Endothelial cell of umbilical vein (primary cell): ENCODE measurements at regions not wholly inside any gene's neighbourhood (a gene's known extent, or its start where the extent isn't known, plus 50 kb on each side); places are given as distances from the start of the nearest gene placed in this dataset.

Experiments
- BruUV-seq: library from RNA; stranded (reverse); fragments of 400-500 nt; replicated peaks from 2 replicates; lab custom pipeline; 2021; lab: Mats Ljungman, UMichigan
- CTCF ChIA-PET: fragments of 300-600, 350-600 bp; sonication (Branson Sonifier 250); formaldehyde crosslinking; loops from one replicate; lab custom pipeline; 2021; ENCODE audit warnings: antibody characterized with exemption, inconsistent platforms; lab: Charles Lee
- POLR2A ChIA-PET: fragments of 300-600, 350-600 bp; sonication (Branson Sonifier 250); formaldehyde crosslinking; loops from one replicate; lab custom pipeline; 2021; ENCODE audit warnings: antibody characterized with exemption, inconsistent platforms; lab: Charles Lee
- DNase-seq: peaks from one replicate; pipeline ENCODE4 v3.0.0-alpha.2; 2011; ENCODE audit warnings: low read depth, low spot score
- FAIRE-seq: peaks from 2 replicates; lab custom pipeline; 2011; peaks lifted over from hg19 to GRCh38; lab: Jason Lieb, UNC
- H2AFZ ChIP-seq: 2 replicates; pipeline ENCODE4 v1.6.0; 2012; ENCODE audit warnings: low read depth, low read length, control low read depth, inconsistent platforms
- H3K27ac ChIP-seq: 2 replicates; pipeline ENCODE4 v1.5.1; 2011; ENCODE audit warnings: low read depth, mild to moderate bottlenecking, control low read depth, low read length, moderate library complexity; ENCODE audit not compliant: insufficient read depth
- H3K27me3 ChIP-seq, 2 experiments: 2 replicates each; pipeline versions ENCODE4 v1.6.0 to v1.6.1; 2011; ENCODE audit warnings: low read length in 2 of 2, mixed read lengths in 1 of 2; ENCODE audit not compliant: control insufficient read depth in 2 of 2, insufficient read depth in 2 of 2
- H3K36me3 ChIP-seq, 2 experiments: 2 replicates in 1 of 2; 3 replicates in 1 of 2; pipeline ENCODE4 v1.5.1; 2011; ENCODE audit warnings: low read length in 2 of 2, mild to moderate bottlenecking in 1 of 2, moderate library complexity in 1 of 2; ENCODE audit not compliant: control insufficient read depth in 2 of 2, insufficient read depth in 2 of 2; ENCODE audit errors: extremely low read depth in 1 of 2
- H3K4me1 ChIP-seq: 3 replicates; pipeline ENCODE4 v1.5.1; 2011; ENCODE audit warnings: mild to moderate bottlenecking, low read length; ENCODE audit not compliant: control insufficient read depth, insufficient read depth; ENCODE audit errors: extremely low read depth
- H3K4me2 ChIP-seq: 2 replicates; pipeline ENCODE4 v1.6.1; 2011; ENCODE audit warnings: low read length, control low read depth, mixed read lengths; ENCODE audit not compliant: insufficient read depth
- H3K4me3 ChIP-seq, 3 experiments: fragments of 200-600 bp in 1 of 3; sonication (generic), shearing (Covaris generic) in 1 of 3; replicated peaks in 1 of 3; 2 replicates each; pipeline ENCODE4 v1.5.1; 2011 to 2016; ENCODE audit warnings: control low read depth in 3 of 3, low read length in 3 of 3, mild to moderate bottlenecking in 2 of 3, inconsistent platforms in 1 of 3, low read depth in 1 of 3, moderate library complexity in 1 of 3; ENCODE audit not compliant: insufficient read depth in 1 of 3
- H3K79me2 ChIP-seq: 2 replicates; pipeline ENCODE4 v1.6.0; 2012; ENCODE audit warnings: low read length, inconsistent platforms; ENCODE audit not compliant: control insufficient read depth, insufficient read depth
- H3K9ac ChIP-seq: replicated peaks from 2 replicates; pipeline ENCODE3; 2011; ENCODE audit warnings: low read length, control low read depth; ENCODE audit not compliant: insufficient read depth; ENCODE audit errors: extremely low read depth
- H3K9me1 ChIP-seq: replicated peaks from 3 replicates; pipeline ENCODE4 v1.6.0; 2011; ENCODE audit warnings: mild to moderate bottlenecking, low read length; ENCODE audit not compliant: control insufficient read depth, insufficient read depth; ENCODE audit errors: extremely low read depth
- H3K9me3 ChIP-seq: replicated peaks from 2 replicates; pipeline ENCODE4 v1.5.1; 2012; ENCODE audit warnings: low read length, inconsistent platforms; ENCODE audit not compliant: control insufficient read depth, insufficient read depth
- H4K20me1 ChIP-seq: replicated peaks from 2 replicates; pipeline ENCODE3; 2011; ENCODE audit warnings: mild to moderate bottlenecking, low read length; ENCODE audit not compliant: control insufficient read depth, insufficient read depth; ENCODE audit errors: extremely low read depth
- EZH2 ChIP-seq: IDR thresholded peaks from 2 replicates; pipeline ENCODE4 v1.6.1; 2012; ENCODE audit warnings: borderline replicate concordance, low read depth, mild to moderate bottlenecking, moderate library complexity, low read length, inconsistent platforms; ENCODE audit not compliant: severe bottlenecking
- FOS ChIP-seq: IDR thresholded peaks from 2 replicates; pipeline ENCODE4 v1.6.1; 2011; ENCODE audit warnings: mild to moderate bottlenecking, low read length, moderate library complexity, borderline replicate concordance; ENCODE audit not compliant: insufficient read depth
- GATA2 ChIP-seq: IDR thresholded peaks from 2 replicates; pipeline ENCODE4 v1.7.0; 2011; ENCODE audit warnings: low read depth, mild to moderate bottlenecking, moderate library complexity, mixed read lengths, low read length; ENCODE audit not compliant: insufficient read length, insufficient read depth
- JUN ChIP-seq: IDR thresholded peaks from 2 replicates; pipeline ENCODE4 v1.6.1; 2011; ENCODE audit warnings: borderline replicate concordance, low read depth; ENCODE audit not compliant: insufficient read length, insufficient read depth
- MYC ChIP-seq: IDR thresholded peaks from one replicate; pipeline ENCODE4 v1.6.1; 2011; ENCODE audit warnings: mild to moderate bottlenecking, low read depth, low read length
- POLR2A ChIP-seq: IDR thresholded peaks from 2 replicates; pipeline ENCODE4 v1.6.1; 2012; ENCODE audit warnings: low read depth, mild to moderate bottlenecking, control low read depth, low read length
- POLR2AphosphoS5 ChIP-seq: IDR thresholded peaks from 2 replicates; pipeline ENCODE4 v1.6.1; 2012; ENCODE audit warnings: low read depth, mild to moderate bottlenecking, control low read depth, low read length, moderate library complexity; ENCODE audit not compliant: insufficient read depth
- dilution Hi-C: fragments of 300-500 bp; cut with MboI; formaldehyde crosslinking; loops from one replicate; pipeline ENCODE4 v1.15.0; 2019; ENCODE audit warnings: low sequenced_read_pairs; ENCODE audit not compliant: extremely low pct_ligation_motif_present
- intact Hi-C: fragments of 100-400 bp; cut with micrococcal nuclease; formaldehyde crosslinking; loops from one replicate; pipeline ENCODE4 v1.10.0; 2022
- TF ChIP-seq, protein P1 (sequence below): IDR thresholded peaks from 2 replicates; pipeline ENCODE4 v1.6.1; 2011; ENCODE audit not compliant: insufficient read depth, insufficient read length
- TF ChIP-seq, protein P2 (sequence below), 2 donors: IDR thresholded peaks; 1 replicate in 1 of 2; 2 replicates in 1 of 2; pipeline ENCODE4 v1.5.1; 2011; ENCODE audit warnings: low read length in 2 of 2, mild to moderate bottlenecking in 2 of 2, moderate library complexity in 2 of 2, control low read depth in 1 of 2, inconsistent platforms in 1 of 2, low read depth in 1 of 2; ENCODE audit not compliant: insufficient read depth in 1 of 2; ENCODE audit errors: extremely low read depth in 1 of 2

DNA sequence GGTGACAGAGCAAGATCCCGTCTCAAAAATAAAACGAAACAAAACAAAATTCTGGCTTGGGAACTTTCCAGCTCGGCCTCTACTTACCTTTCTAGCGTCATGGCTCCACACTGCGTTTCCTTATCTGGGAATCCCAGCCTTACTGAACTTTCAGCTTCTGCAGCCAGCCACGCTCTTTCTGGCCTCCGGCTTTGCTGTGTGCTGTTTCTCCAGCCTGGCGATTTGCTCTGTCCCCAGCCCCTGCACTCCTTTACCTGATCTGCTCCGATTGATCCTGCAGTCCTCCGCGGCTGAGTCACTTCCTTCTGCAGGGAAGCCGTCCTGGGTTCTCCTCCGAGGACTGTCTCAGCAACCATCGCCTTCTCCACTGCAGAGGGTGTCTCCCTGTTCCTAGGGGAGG, 71.0 kb upstream of the FAM171A1 start:
- no TSS peak for BruUV-seq
- dilution Hi-C loops: no loop called here
- Histone ChIP-seq H3K79me2 (no peaks in the 10 kb centered on the region), H4K20me1 (no peaks in the 10 kb centered on the region), H3K27ac (no peak overlapping the region), H3K27me3 (peaks cover 0 to 5% of the 10 kb centered on the region in 2 experiments), H3K4me1 (peaks cover 13% of the 10 kb centered on the region), H3K9ac (no peak overlapping the region), H3K4me3 (no peak overlapping the region), H2AFZ (no peak overlapping the region), H3K9me3 (no peaks in the 10 kb centered on the region), H3K4me2 (no peak overlapping the region), H3K36me3 (no peaks in the 10 kb centered on the region), H3K9me1 (no peaks in the 10 kb centered on the region)
- TF ChIP-seq, protein P1, sequence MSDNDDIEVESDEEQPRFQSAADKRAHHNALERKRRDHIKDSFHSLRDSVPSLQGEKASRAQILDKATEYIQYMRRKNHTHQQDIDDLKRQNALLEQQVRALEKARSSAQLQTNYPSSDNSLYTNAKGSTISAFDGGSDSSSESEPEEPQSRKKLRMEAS: no peak
- TF ChIP-seq EZH2 (no peak), GATA2 (no peak), POLR2AphosphoS5 (no peak), FOS (no peak), MYC (no peak), JUN (no peak), POLR2A (no peak)
- TF ChIP-seq, protein P2, sequence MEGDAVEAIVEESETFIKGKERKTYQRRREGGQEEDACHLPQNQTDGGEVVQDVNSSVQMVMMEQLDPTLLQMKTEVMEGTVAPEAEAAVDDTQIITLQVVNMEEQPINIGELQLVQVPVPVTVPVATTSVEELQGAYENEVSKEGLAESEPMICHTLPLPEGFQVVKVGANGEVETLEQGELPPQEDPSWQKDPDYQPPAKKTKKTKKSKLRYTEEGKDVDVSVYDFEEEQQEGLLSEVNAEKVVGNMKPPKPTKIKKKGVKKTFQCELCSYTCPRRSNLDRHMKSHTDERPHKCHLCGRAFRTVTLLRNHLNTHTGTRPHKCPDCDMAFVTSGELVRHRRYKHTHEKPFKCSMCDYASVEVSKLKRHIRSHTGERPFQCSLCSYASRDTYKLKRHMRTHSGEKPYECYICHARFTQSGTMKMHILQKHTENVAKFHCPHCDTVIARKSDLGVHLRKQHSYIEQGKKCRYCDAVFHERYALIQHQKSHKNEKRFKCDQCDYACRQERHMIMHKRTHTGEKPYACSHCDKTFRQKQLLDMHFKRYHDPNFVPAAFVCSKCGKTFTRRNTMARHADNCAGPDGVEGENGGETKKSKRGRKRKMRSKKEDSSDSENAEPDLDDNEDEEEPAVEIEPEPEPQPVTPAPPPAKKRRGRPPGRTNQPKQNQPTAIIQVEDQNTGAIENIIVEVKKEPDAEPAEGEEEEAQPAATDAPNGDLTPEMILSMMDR (IDR thresholded peaks at IDR 0.05; ENCODE audit: extremely low read depth in 1 of 2, insufficient read depth in 1 of 2, low read depth in 1 of 2, low read length in 2 of 2): no peak
- FAIRE-seq (no peak), DNase-seq (no peak)
- POLR2A ChIA-PET: no interaction called here
- intact Hi-C loops: no loop called here
- CTCF ChIA-PET: interaction anchor here (1.6 kb wide), 1 partner anchor 143 kb away, joined by 3 read pairs; no protein-coding TSS in a partner anchor
